Stimulated activated CD4-positive, alpha-beta T cell treated with anti-CD3 and anti-CD28 coated beads, Interleukin-15, amount 100 ng/mL, for 48 hours (primary cell): ENCODE measurements at regions not wholly inside any gene's neighbourhood (a gene's known extent, or its start where the extent isn't known, plus 50 kb on each side); places are given as distances from the start of the nearest gene placed in this dataset.

ENCODE experiments used
- DNase-seq, 2 donors: peaks; one replicate each; pipeline ENCODE4 v3.0.0-alpha.2; 2020; ENCODE audit warnings: low read depth in 2 of 2

GRCh38 chr4:19993242-19993641 lies 258.5 kb upstream of the SLIT2 start:
- no peak for DNase-seq

- DNase-seq: no peak
Measured at GRCh38 chr4:19992471-19993093, 259.1 kb upstream of the SLIT2 start.

- no peak for DNase-seq
Measured at GRCh38 chr4:19987746-19988145, 264.0 kb upstream of the SLIT2 start.

- no peak for DNase-seq
Measured at GRCh38 chr4:19983072-19983471, 268.6 kb upstream of the SLIT2 start.

GRCh38 chr4:19982556-19982955 lies 269.1 kb upstream of the SLIT2 start:
- DNase-seq: no peak

GRCh38 chr4:19971829-19972228 lies 279.9 kb upstream of the SLIT2 start:
- no peak for DNase-seq

- no peak for DNase-seq
Measured at GRCh38 chr4:19969492-19969891, 282.2 kb upstream of the SLIT2 start.

GRCh38 chr4:19961091-19961490 lies 290.6 kb upstream of the SLIT2 start:
- no peak for DNase-seq

GRCh38 chr4:19958848-19959247 lies 292.9 kb upstream of the SLIT2 start:
- no peak for DNase-seq

GRCh38 chr4:19947349-19947748 lies 304.4 kb upstream of the SLIT2 start:
- no peak for DNase-seq

- DNase-seq: no peak
Measured at GRCh38 chr4:19945979-19946380, 305.7 kb upstream of the SLIT2 start.

GRCh38 chr4:19945501-19945900 lies 306.2 kb upstream of the SLIT2 start:
- DNase-seq: no peak

GRCh38 chr4:19944806-19945205 lies 306.9 kb upstream of the SLIT2 start:
- no peak for DNase-seq

- no peak for DNase-seq
Measured at GRCh38 chr4:19944251-19944650, 307.5 kb upstream of the SLIT2 start.

GRCh38 chr4:19941434-19941833 lies 310.3 kb upstream of the SLIT2 start:
- DNase-seq: no peak

GRCh38 chr4:19940861-19941260 lies 310.8 kb upstream of the SLIT2 start:
- no peak for DNase-seq

- DNase-seq: no peak
Measured at GRCh38 chr4:19936476-19936875, 315.2 kb upstream of the SLIT2 start.

- no peak for DNase-seq
Measured at GRCh38 chr4:19930742-19931141, 321.0 kb upstream of the SLIT2 start.

- DNase-seq: no peak
Measured at GRCh38 chr4:19927381-19927780, 324.3 kb upstream of the SLIT2 start.

GRCh38 chr4:19925516-19925915 lies 326.2 kb upstream of the SLIT2 start:
- DNase-seq: no peak

- no peak for DNase-seq
Measured at GRCh38 chr4:19924761-19925160, 326.9 kb upstream of the SLIT2 start.

GRCh38 chr4:19915276-19915675 lies 336.4 kb upstream of the SLIT2 start:
- DNase-seq: no peak

- no peak for DNase-seq
Measured at GRCh38 chr4:19913650-19914049, 338.1 kb upstream of the SLIT2 start.

- no peak for DNase-seq
Measured at GRCh38 chr4:19910861-19911525, 340.7 kb upstream of the SLIT2 start.
